Upper lobe of left lung (tissue), 6 donors: ENCODE measurements at regions not wholly inside any gene's neighbourhood (a gene's known extent, or its start where the extent isn't known, plus 50 kb on each side); places are given as distances from the start of the nearest gene placed in this dataset.
"Not testable (repeated sequence)": the region's sequence is repeated elsewhere in the genome, so short reads cannot be mapped to it uniquely, and the experiment has no call there.

Experiments used
- ATAC-seq, 2 donors: fragments of 200-7000 bp; cut with Tn5 transposase; one replicate each; pipeline ENCODE4 v1.9.1; 2022; ENCODE audit warnings: mild to moderate bottlenecking in 2 of 2, moderate library complexity in 2 of 2; ENCODE audit not compliant: low FRiP score in 2 of 2
- DNase-seq, 2 donors: peaks; one replicate each; pipeline ENCODE4 v3.0.0-alpha.2; 2019 to 2020
- H3K27ac ChIP-seq, 4 donors: fragments of 200-600 bp; sonication (generic); one replicate each; pipeline ENCODE4 v1.5.1; 2016 to 2019
- H3K27me3 ChIP-seq, 4 donors: fragments of 200-600 bp; sonication (generic); one replicate each; pipeline ENCODE4 v1.5.1; 2017 to 2019
- H3K36me3 ChIP-seq, 4 donors: fragments of 200-600 bp; sonication (generic); one replicate each; pipeline ENCODE4 v1.5.1; 2016 to 2019
- H3K4me1 ChIP-seq, 4 donors: fragments of 200-600 bp; sonication (generic); one replicate each; pipeline ENCODE4 v1.5.1; 2018 to 2019
- H3K4me3 ChIP-seq, 4 donors: fragments of 200-600 bp; sonication (generic); one replicate each; pipeline ENCODE4 v1.5.1; 2017 to 2019; ENCODE audit warnings: mild to moderate bottlenecking in 2 of 4, moderate library complexity in 1 of 4
- H3K9me3 ChIP-seq, 4 donors: fragments of 200-600 bp; sonication (generic); one replicate each; pipeline ENCODE4 v1.5.1; 2018 to 2019
- EP300 ChIP-seq, 4 donors: sonication (generic); formaldehyde crosslinking; IDR thresholded peaks; one replicate each; pipeline ENCODE4 v1.5.1; 2017; ENCODE audit warnings: antibody characterized with exemption in 4 of 4, control low read depth in 2 of 4
- POLR2A ChIP-seq, 4 donors: fragments of 450-650 bp; IDR thresholded peaks; one replicate each; pipeline ENCODE4 v1.5.1; 2016 to 2017; ENCODE audit warnings: antibody characterized with exemption in 4 of 4, mild to moderate bottlenecking in 2 of 4
- POLR2AphosphoS5 ChIP-seq, 2 donors: sonication (generic); formaldehyde crosslinking; IDR thresholded peaks; one replicate each; pipeline ENCODE4 v1.5.1; 2017; ENCODE audit warnings: antibody characterized with exemption in 2 of 2
- WGBS, 2 donors: methylation state at CpG; one replicate each; pipeline ENCODE4 v1.1.5; 2017 to 2018; 5-methylcytosine and 5-hydroxymethylcytosine counted together
- TF ChIP-seq, protein P1 (sequence below), 6 experiments: fragments of 450-650 bp in 4 of 6; fragments of 200-600 bp in 2 of 6; sonication (generic) in 2 of 6; IDR thresholded peaks; one replicate each; pipeline ENCODE4 v1.5.1; 2016 to 2019; ENCODE audit warnings: antibody characterized with exemption in 6 of 6
- donor health status: DM: no; HTN: no; CAD: no; lungs with moderate emphysema.
- donor health status: DM: no; HTN: yes; CAD: no; lungs with severe emphysema.

DNA sequence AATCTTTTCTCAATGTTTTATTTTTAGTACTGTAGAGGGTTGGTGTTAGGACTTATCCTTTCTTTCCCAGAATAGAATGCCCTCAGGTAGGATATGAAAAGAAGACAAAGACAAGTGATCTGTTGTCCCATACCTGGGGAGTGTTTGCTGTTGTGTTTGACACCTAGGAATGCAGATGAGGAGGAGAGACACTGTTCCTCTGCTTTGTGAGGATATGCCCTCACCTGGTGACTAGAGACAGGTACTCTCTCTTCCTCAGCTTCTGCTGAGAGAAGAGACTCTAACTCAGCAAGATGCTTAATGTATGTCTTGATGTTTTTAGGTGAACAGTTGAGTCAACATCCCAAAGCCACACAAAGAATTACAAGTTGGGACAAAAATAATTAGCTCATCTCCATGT, 468.4 kb downstream of the PRR16 start:
- Histone ChIP-seq H3K36me3 (no peaks in the 10 kb centered on the region), H3K27me3 (no peaks in the 10 kb centered on the region), H3K4me3 (no peak overlapping the region), H3K4me1 (no peaks in the 10 kb centered on the region), H3K9me3 (peaks cover 0 to 5% (median 0%) of the 10 kb centered on the region in 4 donors), H3K27ac (no peak overlapping the region)
- ATAC-seq (no peak), DNase-seq (no peak)
- TF ChIP-seq, protein P1, sequence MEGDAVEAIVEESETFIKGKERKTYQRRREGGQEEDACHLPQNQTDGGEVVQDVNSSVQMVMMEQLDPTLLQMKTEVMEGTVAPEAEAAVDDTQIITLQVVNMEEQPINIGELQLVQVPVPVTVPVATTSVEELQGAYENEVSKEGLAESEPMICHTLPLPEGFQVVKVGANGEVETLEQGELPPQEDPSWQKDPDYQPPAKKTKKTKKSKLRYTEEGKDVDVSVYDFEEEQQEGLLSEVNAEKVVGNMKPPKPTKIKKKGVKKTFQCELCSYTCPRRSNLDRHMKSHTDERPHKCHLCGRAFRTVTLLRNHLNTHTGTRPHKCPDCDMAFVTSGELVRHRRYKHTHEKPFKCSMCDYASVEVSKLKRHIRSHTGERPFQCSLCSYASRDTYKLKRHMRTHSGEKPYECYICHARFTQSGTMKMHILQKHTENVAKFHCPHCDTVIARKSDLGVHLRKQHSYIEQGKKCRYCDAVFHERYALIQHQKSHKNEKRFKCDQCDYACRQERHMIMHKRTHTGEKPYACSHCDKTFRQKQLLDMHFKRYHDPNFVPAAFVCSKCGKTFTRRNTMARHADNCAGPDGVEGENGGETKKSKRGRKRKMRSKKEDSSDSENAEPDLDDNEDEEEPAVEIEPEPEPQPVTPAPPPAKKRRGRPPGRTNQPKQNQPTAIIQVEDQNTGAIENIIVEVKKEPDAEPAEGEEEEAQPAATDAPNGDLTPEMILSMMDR (IDR thresholded peaks at IDR 0.05): no peak
- no peak for TF ChIP-seq EP300 (IDR thresholded peaks at IDR 0.05)
- TF ChIP-seq POLR2AphosphoS5 (IDR thresholded peaks at IDR 0.05): no peak
- TF ChIP-seq POLR2A (IDR thresholded peaks at IDR 0.05): no peak

DNA sequence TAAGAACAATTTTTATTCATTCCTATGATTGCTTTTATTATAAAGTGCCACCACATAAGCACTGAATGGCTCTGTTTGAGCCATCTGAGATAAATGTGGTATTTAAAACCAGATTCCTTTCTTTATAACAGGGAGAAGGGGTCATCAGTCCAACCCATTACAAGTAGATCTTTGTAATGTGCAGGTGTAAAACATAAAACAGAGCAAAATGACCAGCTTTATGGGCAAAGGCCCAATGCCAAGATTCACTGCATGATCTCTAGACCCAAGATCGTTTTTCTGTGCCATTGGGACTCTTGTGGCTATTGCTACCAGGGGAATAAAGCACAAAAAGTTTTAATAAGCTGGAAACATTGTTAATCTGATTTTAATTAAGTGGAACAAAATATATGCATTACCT, 469.9 kb downstream of the PRR16 start:
- DNase-seq: no peak

DNA sequence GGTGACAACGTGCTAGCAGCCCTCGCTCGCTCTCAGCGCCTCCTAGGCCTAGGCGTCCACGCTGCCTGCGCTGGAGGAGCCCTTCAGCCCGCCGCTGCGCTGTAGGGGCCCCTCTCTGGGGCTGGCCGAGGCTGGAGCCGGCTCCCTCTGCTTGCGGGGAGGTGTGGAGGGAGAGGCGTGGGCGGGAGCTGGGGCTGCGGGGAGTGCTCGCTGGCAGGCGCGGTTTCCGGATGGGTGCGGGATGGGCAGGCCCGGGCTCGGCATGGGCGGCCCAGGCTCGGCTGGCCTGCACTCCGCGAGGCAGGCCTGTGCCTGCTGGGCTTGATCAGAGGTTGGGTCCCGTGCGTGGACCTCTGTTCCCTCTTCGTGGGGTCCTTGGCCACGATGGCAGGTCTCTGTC, 472.6 kb downstream of the PRR16 start:
- no peak overlapping the region for H3K4me3 ChIP-seq
- 92 to 93% methylated on average over 10 to 31 of the region's 31 CpGs for WGBS, 2 donors
- H3K27ac ChIP-seq: no peak overlapping the region
- DNase-seq: peak in 1 of 2 donors; percentile 79
- H3K4me1 ChIP-seq: no peaks in the 10 kb centered on the region
- peak in 1 of 2 donors; percentile 39 for ATAC-seq
- TF ChIP-seq POLR2AphosphoS5 (IDR thresholded peaks at IDR 0.05) (no peak), EP300 (IDR thresholded peaks at IDR 0.05) (no peak), POLR2A (IDR thresholded peaks at IDR 0.05) (no peak)
- TF ChIP-seq, protein P1 (IDR thresholded peaks at IDR 0.05): no peak
- H3K36me3 ChIP-seq: no peaks in the 10 kb centered on the region
- no peaks in the 10 kb centered on the region for H3K27me3 ChIP-seq
- peaks cover 0 to 5% (median 0%) of the 10 kb centered on the region in 4 donors for H3K9me3 ChIP-seq

More for the DNA sequence above, 469.9 kb downstream of the PRR16 start:
- Histone ChIP-seq H3K4me1 (no peaks in the 10 kb centered on the region), H3K4me3 (no peak overlapping the region), H3K27ac (no peak overlapping the region), H3K9me3 (peaks cover 0 to 5% (median 0%) of the 10 kb centered on the region in 4 donors), H3K27me3 (no peaks in the 10 kb centered on the region), H3K36me3 (no peaks in the 10 kb centered on the region)
- WGBS, 2 donors: 26 to 57% methylated on average over 1 of the region's 1 CpG
- TF ChIP-seq POLR2A (IDR thresholded peaks at IDR 0.05) (no peak), POLR2AphosphoS5 (IDR thresholded peaks at IDR 0.05) (no peak)
- no peak for ATAC-seq

DNA sequence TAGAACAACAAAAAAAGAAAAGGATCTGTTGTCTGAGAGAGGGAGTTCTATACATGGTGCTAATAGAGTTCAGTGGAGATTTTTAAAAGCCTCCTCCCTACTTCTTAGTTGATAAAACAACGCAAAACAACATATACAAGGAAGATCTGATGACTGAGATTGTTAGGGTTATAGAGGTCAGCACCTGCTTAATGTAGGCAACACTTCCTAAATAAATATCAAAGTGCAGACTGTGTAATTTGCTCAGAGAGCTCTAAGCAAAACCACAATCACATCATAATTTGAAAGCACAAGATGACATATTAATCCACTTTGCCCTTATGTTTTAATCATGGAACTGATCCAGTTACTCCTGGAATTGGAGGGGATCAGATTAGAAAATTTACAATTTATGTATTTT, 474.5 kb downstream of the PRR16 start:
- H3K9me3 ChIP-seq: peaks cover 0 to 5% (median 0%) of the 10 kb centered on the region in 4 donors
- no peaks in the 10 kb centered on the region for H3K4me1 ChIP-seq
- DNase-seq (no peak), ATAC-seq (no peak)
- no peaks in the 10 kb centered on the region for H3K27me3 ChIP-seq
- no peak for TF ChIP-seq POLR2AphosphoS5 (IDR thresholded peaks at IDR 0.05)
- TF ChIP-seq EP300 (IDR thresholded peaks at IDR 0.05): no peak
- TF ChIP-seq, protein P1 (IDR thresholded peaks at IDR 0.05): no peak
- no peak for TF ChIP-seq POLR2A (IDR thresholded peaks at IDR 0.05)
- no peaks in the 10 kb centered on the region for H3K36me3 ChIP-seq
- H3K27ac ChIP-seq: no peak overlapping the region
- WGBS, 2 donors: 33 to 63% methylated on average over 1 of the region's 1 CpG
- no peak overlapping the region for H3K4me3 ChIP-seq

DNA sequence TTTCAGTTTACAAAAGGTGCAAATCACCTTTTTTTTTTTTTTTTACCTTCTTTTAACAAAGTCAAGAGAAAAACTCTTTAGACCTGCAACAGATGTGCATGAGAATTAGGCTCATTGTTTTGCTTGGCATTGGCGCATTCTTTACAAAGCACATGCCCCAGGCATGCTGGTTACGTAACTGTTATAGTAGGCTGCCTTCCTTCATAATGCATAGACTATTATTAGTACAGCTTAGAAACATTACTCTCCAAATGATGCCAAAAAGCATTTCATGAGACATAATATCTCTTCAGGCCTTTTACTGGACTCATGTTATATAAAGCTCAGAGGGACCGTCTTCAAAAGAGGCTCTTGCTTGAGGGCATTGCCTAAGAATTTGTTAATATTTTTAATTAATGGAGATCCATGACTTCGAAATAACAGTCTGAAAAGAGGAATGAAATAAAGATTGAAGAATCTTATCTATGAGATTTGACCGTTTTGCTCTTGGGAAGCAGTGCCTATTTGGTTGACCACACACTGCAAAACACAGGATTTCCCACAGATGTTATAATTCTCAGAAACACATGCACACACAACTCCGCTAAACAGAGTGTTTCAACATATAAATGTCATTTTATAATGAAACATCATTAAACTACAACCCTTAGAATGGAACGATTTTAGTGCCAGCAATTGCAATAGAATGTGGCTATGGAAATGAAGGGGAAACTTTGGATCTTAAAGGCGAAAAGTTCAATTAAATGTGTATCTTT, 478.7 kb downstream of the PRR16 start:
- no peaks in the 10 kb centered on the region for H3K36me3 ChIP-seq
- 75 to 82% methylated on average over 8 of the region's 8 CpGs for WGBS, 2 donors
- DNase-seq (no peak), ATAC-seq (no peak)
- no peaks in the 10 kb centered on the region for H3K4me1 ChIP-seq
- H3K9me3 ChIP-seq: no peaks in the 10 kb centered on the region
- TF ChIP-seq POLR2A (IDR thresholded peaks at IDR 0.05) (no peak), EP300 (IDR thresholded peaks at IDR 0.05) (no peak), POLR2AphosphoS5 (IDR thresholded peaks at IDR 0.05) (no peak)
- H3K27ac ChIP-seq: no peak overlapping the region
- no peaks in the 10 kb centered on the region for H3K27me3 ChIP-seq
- no peak overlapping the region for H3K4me3 ChIP-seq

DNA sequence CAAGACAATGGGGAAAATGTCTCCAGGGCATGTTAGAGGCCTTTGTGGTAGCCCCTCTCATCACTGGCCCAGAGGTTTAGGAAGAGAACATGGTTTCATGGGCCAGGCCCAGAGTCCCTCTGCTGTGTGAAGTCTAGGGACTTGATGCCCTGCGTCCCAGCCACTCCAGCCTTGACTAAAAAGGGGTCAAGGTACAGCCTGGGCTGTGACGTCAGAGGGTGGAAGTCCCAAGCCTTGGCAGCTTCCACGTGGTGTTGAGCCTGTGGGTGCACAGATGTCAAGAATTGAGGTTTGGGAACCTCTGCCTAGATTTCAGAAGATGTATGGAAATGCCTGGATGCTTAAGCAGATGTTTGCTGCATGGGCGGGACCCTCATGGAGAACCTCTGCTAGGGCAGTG, 485.5 kb downstream of the PRR16 start:
- H3K4me3 ChIP-seq, H3K27me3 ChIP-seq, H3K36me3 ChIP-seq, H3K4me1 ChIP-seq, ATAC-seq, DNase-seq, H3K27ac ChIP-seq: not testable (repeated sequence)
- 70 to 82% methylated on average over 3 to 4 of the region's 4 CpGs for WGBS, 2 donors
- peaks cover 0 to 16% (median 7%) of the 10 kb centered on the region in 4 donors for H3K9me3 ChIP-seq

DNA sequence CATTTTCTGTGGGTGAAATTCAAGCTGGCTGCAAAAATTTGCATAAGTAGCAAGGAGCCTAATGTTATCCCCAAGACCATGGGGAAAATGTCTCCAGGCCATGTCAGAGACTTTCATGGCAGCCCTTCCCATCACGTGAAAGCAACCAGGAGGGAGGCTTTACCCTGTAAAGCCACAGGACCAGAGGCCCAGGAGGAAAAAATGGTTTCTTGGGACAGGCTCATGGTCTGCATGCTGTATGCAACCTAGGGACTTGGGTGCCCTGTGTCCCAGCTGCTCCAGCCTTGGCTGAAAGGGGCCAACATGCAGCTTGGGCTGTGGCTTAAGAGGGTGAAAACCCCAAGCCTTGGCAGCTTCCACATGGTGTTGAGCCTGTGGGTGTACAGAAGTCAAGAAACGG, 489.3 kb downstream of the PRR16 start:
- WGBS, 2 donors: 60 to 68% methylated on average over 2 of the region's 2 CpGs

More for the DNA sequence above, 489.3 kb downstream of the PRR16 start:
- not testable (repeated sequence) for H3K27ac ChIP-seq, H3K4me3 ChIP-seq, DNase-seq, H3K4me1 ChIP-seq, H3K36me3 ChIP-seq, H3K27me3 ChIP-seq, ATAC-seq
- H3K9me3 ChIP-seq: peaks cover 0 to 16% (median 7%) of the 10 kb centered on the region in 4 donors
